Suprapubic skin (tissue), 4 donors: ENCODE measurements at regions not wholly inside any gene's neighbourhood (a gene's known extent, or its start where the extent isn't known, plus 50 kb on each side); places are given as distances from the start of the nearest gene placed in this dataset.
"Not testable (repeated sequence)": the region's sequence is repeated elsewhere in the genome, so short reads cannot be mapped to it uniquely, and the experiment has no call there.

Experiments
- EP300 ChIP-seq: sonication (generic); formaldehyde crosslinking; IDR thresholded peaks from one replicate; pipeline ENCODE4 v1.6.1; 2017; ENCODE audit warnings: antibody characterized with exemption
- POLR2A ChIP-seq, 2 donors: fragments of 450-650 bp; IDR thresholded peaks; one replicate each; pipeline ENCODE4 v1.6.1; 2017; ENCODE audit warnings: antibody characterized with exemption in 2 of 2, mild to moderate bottlenecking in 2 of 2, moderate library complexity in 2 of 2
- POLR2AphosphoS5 ChIP-seq, 3 donors: sonication (generic); formaldehyde crosslinking; IDR thresholded peaks; one replicate each; pipeline ENCODE4 v1.6.1; 2017; ENCODE audit warnings: antibody characterized with exemption in 3 of 3
- TF ChIP-seq, protein P1 (sequence below), 2 donors: fragments of 200-600 bp in 1 of 2; fragments of 450-650 bp in 1 of 2; sonication (generic) in 1 of 2; IDR thresholded peaks; one replicate each; pipeline ENCODE4 v1.5.1; 2016 to 2019; ENCODE audit warnings: antibody characterized with exemption in 2 of 2, mild to moderate bottlenecking in 1 of 2, moderate library complexity in 1 of 2

DNA sequence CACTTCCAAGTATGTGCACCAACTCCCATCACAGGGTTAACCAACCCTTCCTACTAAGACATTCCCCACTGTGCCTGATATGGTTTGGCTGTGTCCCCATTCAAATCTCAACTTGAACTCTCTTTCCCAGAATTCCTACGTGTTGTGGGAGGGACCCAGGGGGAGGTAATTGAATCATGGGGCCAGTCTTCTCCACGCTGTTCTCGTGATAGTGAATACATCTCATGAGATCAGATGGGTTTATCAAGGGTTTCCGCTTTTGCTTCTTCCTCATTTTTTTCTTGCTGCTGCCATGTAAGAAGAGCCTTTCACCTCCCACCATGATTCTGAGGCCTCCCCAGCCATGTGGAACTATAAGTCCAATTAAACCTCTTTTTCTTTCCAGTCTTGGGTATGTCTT is 681.8 kb upstream of the TBX3 start:
- TF ChIP-seq, protein P1, sequence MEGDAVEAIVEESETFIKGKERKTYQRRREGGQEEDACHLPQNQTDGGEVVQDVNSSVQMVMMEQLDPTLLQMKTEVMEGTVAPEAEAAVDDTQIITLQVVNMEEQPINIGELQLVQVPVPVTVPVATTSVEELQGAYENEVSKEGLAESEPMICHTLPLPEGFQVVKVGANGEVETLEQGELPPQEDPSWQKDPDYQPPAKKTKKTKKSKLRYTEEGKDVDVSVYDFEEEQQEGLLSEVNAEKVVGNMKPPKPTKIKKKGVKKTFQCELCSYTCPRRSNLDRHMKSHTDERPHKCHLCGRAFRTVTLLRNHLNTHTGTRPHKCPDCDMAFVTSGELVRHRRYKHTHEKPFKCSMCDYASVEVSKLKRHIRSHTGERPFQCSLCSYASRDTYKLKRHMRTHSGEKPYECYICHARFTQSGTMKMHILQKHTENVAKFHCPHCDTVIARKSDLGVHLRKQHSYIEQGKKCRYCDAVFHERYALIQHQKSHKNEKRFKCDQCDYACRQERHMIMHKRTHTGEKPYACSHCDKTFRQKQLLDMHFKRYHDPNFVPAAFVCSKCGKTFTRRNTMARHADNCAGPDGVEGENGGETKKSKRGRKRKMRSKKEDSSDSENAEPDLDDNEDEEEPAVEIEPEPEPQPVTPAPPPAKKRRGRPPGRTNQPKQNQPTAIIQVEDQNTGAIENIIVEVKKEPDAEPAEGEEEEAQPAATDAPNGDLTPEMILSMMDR (IDR thresholded peaks at IDR 0.05), result not testable (repeated sequence)
- not testable (repeated sequence) for TF ChIP-seq POLR2A (IDR thresholded peaks at IDR 0.05); EP300; POLR2AphosphoS5 (IDR thresholded peaks at IDR 0.05)
